Left ventricle myocardium inferior (tissue), 1 donor: ENCODE measurements at regions not wholly inside any gene's neighbourhood (a gene's known extent, or its start where the extent isn't known, plus 50 kb on each side); places are given as distances from the start of the nearest gene placed in this dataset.

Experiments
- DNase-seq: peaks from one replicate; pipeline ENCODE4 v3.0.0-alpha.2; 2020
- H3K27ac ChIP-seq: fragments of 200-600 bp; replicated peaks from 2 replicates; pipeline ENCODE4 v1.8.0; 2021
- H3K27me3 ChIP-seq: fragments of 200-600 bp; 2 replicates; pipeline ENCODE4 v1.8.0; 2021; ENCODE audit warnings: low read depth
- H3K36me3 ChIP-seq: fragments of 200-600 bp; 2 replicates; pipeline ENCODE4 v1.8.0; 2021
- H3K4me1 ChIP-seq: fragments of 200-600 bp; 2 replicates; pipeline ENCODE4 v1.8.0; 2021
- H3K4me3 ChIP-seq: fragments of 200-600 bp; 2 replicates; pipeline ENCODE4 v1.8.0; 2021; ENCODE audit warnings: mild to moderate bottlenecking, moderate library complexity
- H3K9me3 ChIP-seq: fragments of 200-600 bp; replicated peaks from 2 replicates; pipeline ENCODE4 v1.8.0; 2021
- intact Hi-C: fragments of 100-400 bp; cut with micrococcal nuclease; formaldehyde crosslinking; loops from one replicate; pipeline ENCODE4 v1.11.0; 2022
- TF ChIP-seq, protein P1 (sequence below): fragments of 200-600 bp; IDR thresholded peaks from 2 replicates; pipeline ENCODE4 v1.8.0; 2021; ENCODE audit warnings: antibody characterized with exemption, mild to moderate bottlenecking, borderline replicate concordance
- donor health status: DM: no; HTN: yes; CAD: no; lungs with severe emphysema.

- TF ChIP-seq, protein P1, sequence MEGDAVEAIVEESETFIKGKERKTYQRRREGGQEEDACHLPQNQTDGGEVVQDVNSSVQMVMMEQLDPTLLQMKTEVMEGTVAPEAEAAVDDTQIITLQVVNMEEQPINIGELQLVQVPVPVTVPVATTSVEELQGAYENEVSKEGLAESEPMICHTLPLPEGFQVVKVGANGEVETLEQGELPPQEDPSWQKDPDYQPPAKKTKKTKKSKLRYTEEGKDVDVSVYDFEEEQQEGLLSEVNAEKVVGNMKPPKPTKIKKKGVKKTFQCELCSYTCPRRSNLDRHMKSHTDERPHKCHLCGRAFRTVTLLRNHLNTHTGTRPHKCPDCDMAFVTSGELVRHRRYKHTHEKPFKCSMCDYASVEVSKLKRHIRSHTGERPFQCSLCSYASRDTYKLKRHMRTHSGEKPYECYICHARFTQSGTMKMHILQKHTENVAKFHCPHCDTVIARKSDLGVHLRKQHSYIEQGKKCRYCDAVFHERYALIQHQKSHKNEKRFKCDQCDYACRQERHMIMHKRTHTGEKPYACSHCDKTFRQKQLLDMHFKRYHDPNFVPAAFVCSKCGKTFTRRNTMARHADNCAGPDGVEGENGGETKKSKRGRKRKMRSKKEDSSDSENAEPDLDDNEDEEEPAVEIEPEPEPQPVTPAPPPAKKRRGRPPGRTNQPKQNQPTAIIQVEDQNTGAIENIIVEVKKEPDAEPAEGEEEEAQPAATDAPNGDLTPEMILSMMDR: no peak
- Histone ChIP-seq H3K36me3 (no peaks in the 10 kb centered on the region), H3K9me3 (no peaks in the 10 kb centered on the region), H3K27ac (no peak overlapping the region), H3K27me3 (peaks cover 44% of the 10 kb centered on the region), H3K4me3 (no peak overlapping the region), H3K4me1 (no peaks in the 10 kb centered on the region)
- no peak for DNase-seq
- intact Hi-C loops: no loop called here
Measured at GRCh38 chr6:169165561-169166300, 87.9 kb downstream of the THBS2 start.

- Histone ChIP-seq H3K4me1 (no peaks in the 10 kb centered on the region), H3K9me3 (no peaks in the 10 kb centered on the region), H3K4me3 (no peak overlapping the region), H3K27me3 (peaks cover 46% of the 10 kb centered on the region), H3K36me3 (no peaks in the 10 kb centered on the region), H3K27ac (no peak overlapping the region)
- intact Hi-C loops: no loop called here
- DNase-seq: no peak
- TF ChIP-seq, protein P1: no peak
Measured at GRCh38 chr6:169164986-169165385, 88.7 kb downstream of the THBS2 start.

DNA sequence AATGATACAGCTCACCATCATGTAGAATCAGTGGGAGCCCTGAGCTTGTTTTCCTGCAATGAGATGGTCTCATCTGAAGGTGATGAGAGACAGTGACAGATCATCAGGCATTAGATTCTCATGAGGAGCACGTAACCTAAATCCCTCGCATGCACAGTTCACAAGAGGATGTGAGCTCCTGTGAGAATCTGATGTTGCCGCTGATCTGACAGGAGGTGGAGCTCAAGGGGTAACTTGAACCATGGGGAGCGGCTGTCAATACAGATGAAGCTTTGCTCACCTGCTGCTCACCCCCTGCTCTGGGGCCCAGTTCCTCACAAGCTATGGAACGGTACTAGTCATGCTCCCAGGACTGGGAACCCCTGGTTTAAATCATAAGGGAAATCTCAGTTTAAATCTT, 89.2 kb downstream of the THBS2 start:
- no peak for DNase-seq
- intact Hi-C loops: no loop called here
- H3K27ac ChIP-seq: no peak overlapping the region

DNA sequence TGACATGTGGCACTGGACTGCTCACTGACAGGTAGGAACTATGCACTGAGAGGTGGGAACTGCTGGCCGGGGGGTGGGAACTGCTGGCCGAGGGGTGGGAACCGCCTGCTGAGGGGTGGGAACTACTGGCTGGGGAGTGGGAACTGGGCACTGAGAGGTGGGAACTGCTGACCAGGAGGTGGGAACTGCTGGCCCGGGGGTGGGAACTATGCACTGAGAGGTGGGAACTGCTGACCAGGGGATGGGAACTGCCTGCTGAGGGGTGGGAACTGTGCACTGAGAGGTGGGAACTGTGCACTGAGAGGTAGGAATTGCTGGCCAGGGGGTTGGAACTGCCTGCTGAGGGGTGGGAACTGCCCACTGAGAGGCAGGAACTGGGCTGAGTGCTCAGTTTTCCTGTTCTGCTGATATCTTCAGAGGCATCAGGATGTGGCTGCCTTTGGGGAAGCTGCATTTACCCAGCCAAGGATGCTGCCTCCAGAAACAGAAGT, 90.2 kb downstream of the THBS2 start:
- DNase-seq: no peak
- Histone ChIP-seq H3K4me1 (peaks cover 6% of the 10 kb centered on the region), H3K27ac (no peak overlapping the region), H3K9me3 (no peaks in the 10 kb centered on the region), H3K36me3 (no peaks in the 10 kb centered on the region), H3K4me3 (no peak overlapping the region), H3K27me3 (peaks cover 55% of the 10 kb centered on the region)
- TF ChIP-seq, protein P1: no peak
- intact Hi-C loops: no loop called here

More for the DNA sequence above, 89.2 kb downstream of the THBS2 start:
- TF ChIP-seq, protein P1: no peak
- Histone ChIP-seq H3K27me3 (peaks cover 51% of the 10 kb centered on the region), H3K4me3 (no peak overlapping the region), H3K36me3 (no peaks in the 10 kb centered on the region), H3K9me3 (no peaks in the 10 kb centered on the region), H3K4me1 (no peaks in the 10 kb centered on the region)

DNA sequence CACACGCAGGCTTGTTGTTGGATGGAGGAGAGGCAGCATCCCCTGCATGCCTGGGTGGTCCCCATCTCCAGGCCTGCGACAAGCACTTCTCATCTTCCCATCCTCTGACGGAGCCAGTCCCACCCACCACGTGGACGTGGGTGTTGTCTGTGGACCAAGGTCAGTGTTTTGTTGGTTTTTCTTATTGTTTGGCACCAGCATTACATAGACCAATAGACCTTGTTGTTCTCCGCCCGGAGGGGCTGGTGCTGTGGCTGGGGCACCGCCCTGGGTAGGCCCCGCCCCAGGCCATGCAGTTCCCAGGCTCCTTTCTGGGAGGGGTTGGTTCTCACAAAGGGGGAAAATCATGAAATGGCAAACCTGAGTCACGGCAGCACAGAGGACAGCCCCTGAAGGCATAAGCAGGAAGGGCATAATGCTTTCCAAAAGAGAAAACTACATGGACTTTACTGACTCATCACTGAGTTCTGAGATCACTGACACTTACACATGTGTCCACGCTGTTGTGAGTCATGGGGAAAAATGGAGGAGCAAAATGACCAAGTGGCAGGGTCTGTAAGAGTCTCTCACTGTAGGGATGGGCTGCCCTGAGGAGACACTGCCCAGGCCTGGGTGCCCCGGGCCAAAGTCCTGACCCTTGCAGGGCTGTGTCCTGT, 90.8 kb downstream of the THBS2 start:
- no peaks in the 10 kb centered on the region for H3K36me3 ChIP-seq
- intact Hi-C loops: no loop called here

More for the DNA sequence above, 90.8 kb downstream of the THBS2 start:
- H3K27me3 ChIP-seq: peaks cover 51% of the 10 kb centered on the region
- peaks cover 12% of the 10 kb centered on the region for H3K4me1 ChIP-seq
- TF ChIP-seq, protein P1: no peak
- H3K27ac ChIP-seq: no peak overlapping the region
- no peak overlapping the region for H3K4me3 ChIP-seq
- no peak for DNase-seq
- H3K9me3 ChIP-seq: no peaks in the 10 kb centered on the region
